Activated naive CD4-positive, alpha-beta T cell treated with anti-CD3 and anti-CD28 coated beads, Interleukin-2, amount 10 ng/mL, durations not matched to agents 7 days and 5 days (primary cell): ENCODE measurements at regions not wholly inside any gene's neighbourhood (a gene's known extent, or its start where the extent isn't known, plus 50 kb on each side); places are given as distances from the start of the nearest gene placed in this dataset.

Source experiments
- CTCF ChIA-PET: fragments of 350-600 bp; sonication (Branson Sonifier 250); formaldehyde crosslinking; loops from one replicate; lab custom pipeline; 2021; ENCODE audit warnings: antibody characterized with exemption; lab: Charles Lee
- DNase-seq: peaks from one replicate; pipeline ENCODE4 v3.0.0-alpha.2; 2020
- H3K27ac Mint-ChIP-seq: one replicate; pipeline ENCODE4 v1.8.0; 2021; ENCODE audit warnings: mild to moderate bottlenecking, moderate library complexity, mixed read lengths
- H3K27me3 Mint-ChIP-seq: one replicate; pipeline ENCODE4 v1.8.0; 2021; ENCODE audit warnings: mild to moderate bottlenecking, mixed read lengths
- H3K36me3 Mint-ChIP-seq: one replicate; pipeline ENCODE4 v1.8.0; 2021; ENCODE audit warnings: mixed read lengths
- H3K4me1 Mint-ChIP-seq: one replicate; pipeline ENCODE4 v1.8.0; 2021; ENCODE audit warnings: mixed read lengths
- H3K4me3 Mint-ChIP-seq: one replicate; pipeline ENCODE4 v1.8.0; 2021; ENCODE audit warnings: mild to moderate bottlenecking, moderate library complexity, mixed read lengths
- H3K9me3 Mint-ChIP-seq: one replicate; pipeline ENCODE4 v1.8.0; 2021; ENCODE audit warnings: mixed read lengths

DNA sequence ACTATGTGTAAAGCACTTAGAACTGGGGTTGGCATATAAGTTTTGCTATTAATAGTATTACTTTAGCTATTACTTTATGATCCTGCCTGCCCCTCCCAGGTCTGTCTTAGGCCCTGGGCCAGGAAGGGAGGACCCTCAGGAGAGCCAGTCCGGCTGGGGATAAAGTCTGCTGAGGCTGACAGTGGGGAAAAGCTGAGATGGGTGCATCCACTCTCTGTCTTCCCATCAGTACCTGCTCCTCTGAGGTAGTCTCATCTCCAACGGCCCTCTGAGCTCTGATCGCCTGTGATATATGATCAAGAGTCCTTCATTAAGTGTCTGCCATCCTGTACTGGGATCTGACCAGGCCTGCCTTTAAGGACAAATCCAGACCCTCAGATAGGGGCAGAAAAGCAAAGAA lies 156.5 kb upstream of the PJA1 start:
- Mint-ChIP-seq H3K9me3 (no peaks in the 10 kb centered on the region), H3K36me3 (no peaks in the 10 kb centered on the region), H3K27ac (no peak overlapping the region), H3K4me3 (no peak overlapping the region), H3K4me1 (no peaks in the 10 kb centered on the region), H3K27me3 (no peaks in the 10 kb centered on the region)
- DNase-seq, result no peak
- CTCF ChIA-PET, result no interaction called here

DNA sequence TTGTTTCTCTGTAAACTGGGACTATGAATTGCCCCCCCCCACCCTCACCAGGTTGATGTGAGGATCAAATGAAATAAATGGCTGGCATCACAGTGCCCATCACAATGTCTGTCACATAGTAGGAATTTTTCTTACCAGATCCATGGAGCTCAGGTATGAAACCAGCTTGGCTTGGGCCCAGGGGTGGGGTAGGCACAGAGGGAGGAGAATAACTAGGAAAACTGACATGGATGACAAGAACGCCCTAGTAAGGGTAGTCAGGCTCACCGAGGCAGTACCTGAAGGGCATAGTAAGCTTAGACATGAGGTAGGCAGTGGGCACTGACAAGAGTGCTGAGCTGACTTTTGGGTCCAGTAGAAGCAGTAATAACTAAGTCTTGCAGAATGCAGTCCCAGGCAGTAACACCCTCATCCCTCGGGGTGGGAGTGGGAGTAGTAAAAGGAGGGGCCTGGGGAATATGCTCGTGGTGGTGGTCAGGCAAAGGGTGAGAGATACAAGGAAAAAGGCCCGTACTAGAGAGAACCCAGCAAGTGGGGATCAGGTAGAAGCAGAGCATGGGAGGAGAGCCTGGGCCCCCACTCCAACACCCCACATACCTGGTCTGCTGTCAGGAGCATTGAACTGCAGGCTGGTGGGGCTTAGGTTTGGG lies 155.9 kb upstream of the PJA1 start:
- no peak overlapping the region for H3K4me3 Mint-ChIP-seq
- H3K27ac Mint-ChIP-seq, result no peak overlapping the region
- H3K4me1 Mint-ChIP-seq, result no peaks in the 10 kb centered on the region
- H3K27me3 Mint-ChIP-seq, result no peaks in the 10 kb centered on the region
- no peaks in the 10 kb centered on the region for H3K9me3 Mint-ChIP-seq
- H3K36me3 Mint-ChIP-seq, result no peaks in the 10 kb centered on the region
- CTCF ChIA-PET, result no interaction called here
- DNase-seq, result no peak

DNA sequence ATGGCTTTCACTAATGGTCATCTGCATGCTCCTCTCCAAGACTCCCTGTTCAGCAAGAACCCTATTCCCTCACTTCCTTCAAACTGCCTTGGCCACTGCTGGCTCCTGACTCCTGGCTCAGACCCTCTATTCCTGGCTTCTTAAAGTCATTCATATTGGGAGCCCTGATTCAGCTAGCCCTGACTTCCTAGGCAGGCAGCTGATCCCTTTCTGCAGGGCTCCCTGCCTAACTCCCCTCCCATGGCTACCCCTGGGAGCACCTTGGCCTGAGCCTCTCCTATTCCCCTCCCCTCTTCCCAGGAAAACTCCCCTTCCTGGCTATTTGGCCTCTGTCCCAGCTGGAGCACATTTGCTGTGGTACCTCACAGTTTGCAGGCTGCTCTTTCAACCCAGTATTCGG lies 154.9 kb upstream of the PJA1 start:
- H3K4me3 Mint-ChIP-seq, result no peak overlapping the region
- no peaks in the 10 kb centered on the region for H3K9me3 Mint-ChIP-seq
- no peak overlapping the region for H3K27ac Mint-ChIP-seq
- H3K36me3 Mint-ChIP-seq, result no peaks in the 10 kb centered on the region
- no peaks in the 10 kb centered on the region for H3K27me3 Mint-ChIP-seq
- CTCF ChIA-PET, result no interaction called here
- no peak for DNase-seq
- H3K4me1 Mint-ChIP-seq, result no peaks in the 10 kb centered on the region

DNA sequence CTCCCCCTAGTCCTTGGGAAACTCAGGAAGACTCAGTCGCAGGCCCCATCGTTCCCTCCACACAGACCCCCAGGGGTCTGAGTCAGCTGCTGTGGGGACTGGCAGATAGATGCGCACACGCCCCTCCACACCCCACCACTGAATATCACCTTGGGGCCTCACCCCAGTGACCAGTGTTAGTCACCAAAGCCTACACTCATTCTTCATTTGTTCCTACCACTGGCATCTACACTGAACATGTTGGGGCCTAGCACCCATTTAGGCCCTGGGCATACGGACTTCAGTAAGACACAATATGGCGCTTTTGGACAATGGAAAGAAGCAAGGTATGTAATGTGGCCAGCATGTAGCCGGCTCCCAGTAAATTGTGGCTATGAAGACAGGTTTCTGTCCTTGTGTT lies 154.1 kb upstream of the PJA1 start:
- no peak for DNase-seq
- CTCF ChIA-PET, result no interaction called here
- H3K9me3 Mint-ChIP-seq, result no peaks in the 10 kb centered on the region
- no peaks in the 10 kb centered on the region for H3K27me3 Mint-ChIP-seq
- H3K36me3 Mint-ChIP-seq, result no peaks in the 10 kb centered on the region
- no peaks in the 10 kb centered on the region for H3K4me1 Mint-ChIP-seq
- no peak overlapping the region for H3K27ac Mint-ChIP-seq
- no peak overlapping the region for H3K4me3 Mint-ChIP-seq

DNA sequence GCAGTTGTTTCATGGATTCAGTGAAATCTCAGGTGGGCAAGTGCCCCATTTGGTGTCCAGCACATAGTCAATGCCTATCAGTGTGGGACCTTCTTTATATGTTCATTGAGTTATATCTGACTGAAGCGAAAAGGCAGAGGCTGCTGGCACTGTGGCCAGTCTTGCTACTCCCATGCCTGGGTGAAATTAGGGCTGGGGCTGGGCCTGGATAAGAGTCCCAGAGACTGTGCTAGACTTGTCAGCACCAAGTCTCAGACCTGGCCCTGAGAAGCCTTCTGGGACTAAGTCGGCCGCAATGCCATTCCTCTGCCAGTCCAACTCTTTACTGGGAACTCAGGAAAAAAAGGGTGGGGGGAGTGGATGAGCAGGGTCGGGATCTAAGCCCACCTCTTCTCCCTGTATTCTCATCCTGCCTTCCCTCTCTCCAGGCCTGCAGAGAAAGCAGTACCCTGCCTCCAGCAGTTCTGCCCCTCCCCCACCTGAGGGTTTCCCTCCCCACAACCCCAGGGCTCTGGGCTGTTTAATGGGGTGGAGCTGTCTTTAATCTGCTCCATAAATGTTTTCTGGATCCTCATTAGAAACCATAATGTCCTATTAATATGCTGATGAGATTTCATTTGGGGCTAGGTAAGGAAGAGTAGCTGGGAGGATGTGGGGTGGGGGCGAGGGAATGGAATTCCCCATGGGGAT lies 153.5 kb upstream of the PJA1 start:
- CTCF ChIA-PET, result no interaction called here
- Mint-ChIP-seq H3K36me3 (no peaks in the 10 kb centered on the region), H3K4me3 (no peak overlapping the region), H3K9me3 (no peaks in the 10 kb centered on the region), H3K4me1 (no peaks in the 10 kb centered on the region), H3K27me3 (no peaks in the 10 kb centered on the region), H3K27ac (no peak overlapping the region)
- DNase-seq, result no peak

DNA sequence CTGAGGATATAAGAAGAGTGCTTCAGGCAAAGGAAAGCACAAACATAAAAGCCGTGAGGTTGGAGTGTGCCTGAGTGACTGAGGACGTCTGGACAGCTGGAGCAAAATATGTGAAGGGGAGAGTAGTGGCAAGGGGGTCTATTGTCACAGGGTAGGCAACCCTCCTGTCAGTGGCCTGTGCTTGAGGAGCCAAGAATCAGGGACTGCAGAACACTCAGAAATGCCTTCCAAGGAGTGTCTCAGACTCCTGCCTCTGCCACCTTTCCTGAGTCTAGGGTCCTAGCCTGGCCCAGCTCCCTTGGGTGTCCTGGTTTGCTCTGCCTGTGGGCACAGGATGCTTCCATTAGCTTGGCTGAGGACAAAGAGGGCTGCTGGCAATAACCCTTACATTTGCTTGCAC lies 152.5 kb upstream of the PJA1 start:
- Mint-ChIP-seq H3K4me1 (no peaks in the 10 kb centered on the region), H3K9me3 (no peaks in the 10 kb centered on the region), H3K4me3 (no peak overlapping the region), H3K27me3 (no peaks in the 10 kb centered on the region), H3K36me3 (no peaks in the 10 kb centered on the region), H3K27ac (no peak overlapping the region)
- CTCF ChIA-PET, result no interaction called here
- no peak for DNase-seq

DNA sequence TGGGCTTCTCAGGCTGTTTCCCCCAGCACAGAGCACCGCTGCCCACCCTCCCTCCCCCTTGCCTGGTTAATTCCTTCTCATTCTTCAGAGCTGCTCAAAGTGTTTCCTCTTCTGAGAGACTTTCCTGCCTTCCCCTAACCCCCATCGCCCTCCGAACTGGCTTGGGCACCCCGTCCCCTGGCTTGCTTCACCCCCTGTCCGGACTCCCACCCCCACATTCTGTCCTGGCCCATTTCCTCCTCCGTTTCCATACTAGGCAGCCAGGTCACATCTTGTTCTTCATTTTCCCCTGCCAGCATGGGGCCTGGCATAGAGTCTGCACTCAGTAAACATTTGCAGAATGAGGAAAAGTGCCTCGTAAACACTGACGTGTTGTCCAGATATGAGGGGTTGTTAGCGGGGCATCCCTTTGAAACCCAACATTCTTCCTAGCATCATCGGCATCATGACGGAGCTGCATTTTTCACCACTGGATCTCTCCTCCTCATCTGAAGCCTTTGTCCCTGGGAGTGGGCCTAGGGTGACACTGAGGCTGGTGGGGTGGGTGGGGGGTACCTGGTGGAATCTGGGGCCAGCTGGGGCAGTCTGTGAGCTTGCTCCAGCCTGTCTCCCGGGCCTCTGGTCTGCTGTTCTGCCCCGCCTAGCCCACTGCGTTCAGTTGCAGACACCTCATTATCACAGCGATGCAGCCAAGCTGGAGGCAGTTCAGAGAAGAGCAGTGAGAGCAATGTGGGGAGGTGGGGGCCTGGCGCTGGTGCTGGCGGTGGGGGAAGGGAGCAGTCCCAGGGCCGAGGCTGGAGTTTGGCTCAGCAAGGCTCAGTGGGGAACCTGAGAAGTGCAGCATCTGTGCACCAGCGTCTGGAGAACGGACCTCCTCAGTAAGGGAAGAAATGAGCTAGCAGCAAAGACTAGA lies 149.4 kb upstream of the PJA1 start:
- H3K27me3 Mint-ChIP-seq, result no peaks in the 10 kb centered on the region
- no peak for DNase-seq
- no peaks in the 10 kb centered on the region for H3K36me3 Mint-ChIP-seq
- CTCF ChIA-PET, result no interaction called here
- H3K4me3 Mint-ChIP-seq, result no peak overlapping the region
- H3K9me3 Mint-ChIP-seq, result no peaks in the 10 kb centered on the region
- H3K27ac Mint-ChIP-seq, result no peak overlapping the region
- H3K4me1 Mint-ChIP-seq, result no peaks in the 10 kb centered on the region

DNA sequence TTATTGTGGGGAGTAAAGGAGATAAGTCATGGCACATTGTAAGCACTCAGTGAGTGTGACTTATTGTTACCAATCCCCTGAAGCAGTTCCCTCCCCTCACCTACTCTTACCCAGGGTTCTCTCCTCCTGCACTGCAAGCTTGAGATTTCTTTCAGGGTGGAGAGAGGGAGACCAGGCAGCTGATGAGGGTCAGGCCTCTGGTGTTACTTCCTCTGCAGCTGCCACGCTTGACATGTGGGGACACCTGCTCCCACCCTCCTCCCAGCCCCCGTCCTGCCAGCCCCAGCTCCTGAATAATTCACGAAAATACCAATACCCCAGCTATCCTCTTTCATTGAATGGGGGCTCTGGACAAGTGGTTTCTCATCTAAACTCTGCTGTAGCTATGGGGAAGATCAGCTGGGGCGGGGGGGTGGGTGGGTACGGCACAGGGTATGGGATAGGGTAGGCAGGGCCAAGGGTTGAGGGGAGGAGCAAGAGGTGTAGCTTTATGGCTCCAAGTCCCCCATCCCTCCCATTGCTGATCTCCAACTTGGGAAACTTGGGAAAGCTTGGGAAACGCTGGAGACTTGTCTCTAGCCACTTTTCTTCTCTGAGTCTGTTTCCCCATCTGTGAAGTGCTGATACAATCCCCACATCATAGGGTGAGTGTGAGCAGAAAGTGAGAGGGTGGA lies 148.5 kb upstream of the PJA1 start:
- Mint-ChIP-seq H3K4me1 (no peaks in the 10 kb centered on the region), H3K4me3 (no peak overlapping the region), H3K9me3 (no peaks in the 10 kb centered on the region), H3K27me3 (no peaks in the 10 kb centered on the region), H3K36me3 (no peaks in the 10 kb centered on the region), H3K27ac (no peak overlapping the region)
- CTCF ChIA-PET, result no interaction called here
- no peak for DNase-seq

DNA sequence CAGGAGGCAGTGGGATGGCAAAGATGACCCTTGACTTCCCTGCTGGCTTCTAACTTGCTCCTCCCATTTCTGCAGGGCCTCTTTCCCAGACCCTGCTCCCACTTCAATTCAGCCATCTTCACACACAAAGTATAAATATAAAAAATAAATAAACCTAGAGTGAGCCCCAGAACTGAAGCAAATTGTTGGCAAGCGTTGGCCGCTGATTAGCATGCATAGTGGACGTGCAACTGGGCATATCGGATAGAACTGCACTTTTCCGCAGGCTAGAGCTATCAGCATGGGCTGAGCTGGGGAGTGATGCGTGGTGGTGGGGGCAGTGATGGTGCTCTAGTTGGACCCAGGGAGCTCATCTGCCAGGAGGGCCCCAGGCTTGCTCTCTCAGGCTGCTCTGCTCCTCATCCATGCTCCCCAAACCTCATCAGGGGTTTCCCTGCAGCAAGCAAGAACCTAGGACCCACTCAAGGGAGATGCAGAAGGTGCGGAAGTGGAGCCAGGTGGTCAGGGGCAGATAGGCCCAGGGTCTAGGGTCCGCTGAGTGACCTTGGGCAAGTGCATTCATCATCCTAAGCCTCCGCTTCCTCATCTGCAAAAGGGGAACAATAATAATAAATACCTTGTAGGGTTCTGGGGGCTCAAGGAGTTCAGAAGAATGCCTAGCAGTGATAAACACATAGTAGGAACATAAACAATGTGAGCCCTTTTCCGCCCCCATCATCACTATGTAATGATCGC lies 146.8 kb upstream of the PJA1 start:
- Mint-ChIP-seq H3K9me3 (no peaks in the 10 kb centered on the region), H3K27ac (no peak overlapping the region), H3K4me3 (no peak overlapping the region), H3K27me3 (no peaks in the 10 kb centered on the region), H3K4me1 (no peaks in the 10 kb centered on the region), H3K36me3 (no peaks in the 10 kb centered on the region)
- CTCF ChIA-PET, result no interaction called here
- DNase-seq, result no peak

DNA sequence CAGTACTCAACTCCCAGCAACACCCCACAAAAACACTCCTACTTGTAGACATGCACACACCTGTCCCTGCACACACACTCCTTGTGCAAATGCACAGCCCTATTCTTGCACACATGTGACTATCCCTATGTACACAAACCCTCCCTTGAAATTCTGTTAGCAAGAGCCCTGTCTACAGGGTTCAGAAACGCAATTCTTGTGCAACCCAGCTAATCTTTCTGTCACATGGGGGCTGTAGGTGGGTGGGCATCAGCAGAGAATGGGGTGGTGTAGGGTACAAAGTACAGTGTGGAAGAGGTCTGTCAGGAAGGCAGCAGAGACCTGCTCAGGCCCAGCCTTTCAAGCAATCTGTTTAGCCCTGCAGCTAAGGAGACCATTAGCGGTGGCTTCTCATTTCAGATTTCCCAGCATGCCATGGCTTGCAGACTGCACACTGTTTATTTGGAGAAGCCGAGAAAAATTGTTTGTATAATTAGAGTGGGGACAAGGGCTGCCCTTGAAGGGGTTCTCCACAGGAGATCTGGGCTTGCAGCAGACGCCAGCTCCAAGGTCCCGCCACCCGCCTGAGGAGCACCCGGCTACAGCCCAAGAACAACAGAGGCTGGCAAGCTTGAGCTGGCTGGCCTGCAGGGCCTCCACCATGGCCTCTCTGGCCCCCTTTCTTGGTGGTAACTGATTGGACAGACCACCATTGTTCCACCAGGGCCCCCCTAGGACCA lies 144.0 kb upstream of the PJA1 start:
- peaks cover 17% of the 10 kb centered on the region for H3K27me3 Mint-ChIP-seq
- no peak overlapping the region for H3K27ac Mint-ChIP-seq
- H3K4me3 Mint-ChIP-seq, result no peak overlapping the region
- H3K4me1 Mint-ChIP-seq, result no peaks in the 10 kb centered on the region
- CTCF ChIA-PET, result no interaction called here
- no peak for DNase-seq
- no peaks in the 10 kb centered on the region for H3K9me3 Mint-ChIP-seq
- H3K36me3 Mint-ChIP-seq, result no peaks in the 10 kb centered on the region

DNA sequence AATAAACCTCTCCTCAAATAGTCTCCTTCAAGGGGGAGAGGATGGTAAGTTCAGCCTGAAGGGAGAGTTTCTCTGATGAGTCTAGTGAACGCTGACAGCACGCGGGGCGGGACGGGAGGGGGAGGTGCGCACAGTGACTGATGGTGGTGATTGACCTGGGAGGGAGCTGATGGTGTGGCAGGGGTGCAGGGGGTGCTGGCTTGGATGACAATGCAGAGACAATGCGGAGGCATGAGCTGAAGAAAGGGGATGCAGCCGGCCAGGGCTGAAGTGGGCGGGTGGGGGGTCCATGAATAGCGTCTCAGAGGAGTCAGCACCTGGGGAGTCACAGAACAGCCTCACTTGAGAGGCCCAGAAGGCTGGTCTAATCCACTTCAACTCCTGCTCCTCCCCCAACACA lies 142.5 kb upstream of the PJA1 start:
- no peak for DNase-seq
- Mint-ChIP-seq H3K27ac (no peak overlapping the region), H3K4me3 (no peak overlapping the region), H3K9me3 (no peaks in the 10 kb centered on the region), H3K27me3 (peaks cover 21% of the 10 kb centered on the region), H3K36me3 (no peaks in the 10 kb centered on the region), H3K4me1 (no peaks in the 10 kb centered on the region)
- CTCF ChIA-PET, result no interaction called here

DNA sequence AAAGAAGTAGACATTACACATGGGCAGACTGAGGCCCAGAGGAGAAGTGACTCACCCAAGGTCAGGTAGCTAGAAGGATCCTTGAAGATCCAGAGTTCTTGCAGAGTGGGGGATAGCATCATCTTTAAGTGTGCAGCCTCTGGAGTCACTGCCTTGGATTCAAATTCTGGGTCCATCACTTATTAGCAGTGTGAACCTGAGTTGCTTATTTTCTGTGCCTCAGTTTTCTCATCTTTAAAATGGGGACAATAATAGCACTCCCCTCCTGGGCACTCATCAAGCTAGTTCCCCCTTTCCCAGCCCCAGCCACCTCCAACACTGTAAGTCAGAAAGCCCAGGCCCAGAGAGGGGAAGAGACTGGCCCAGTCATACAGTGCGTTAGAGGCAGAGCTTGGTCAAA lies 141.8 kb upstream of the PJA1 start:
- Mint-ChIP-seq H3K4me3 (no peak overlapping the region), H3K36me3 (no peaks in the 10 kb centered on the region), H3K4me1 (no peaks in the 10 kb centered on the region), H3K9me3 (no peaks in the 10 kb centered on the region), H3K27me3 (peaks cover 21% of the 10 kb centered on the region), H3K27ac (no peak overlapping the region)
- DNase-seq, result no peak
- CTCF ChIA-PET, result no interaction called here

DNA sequence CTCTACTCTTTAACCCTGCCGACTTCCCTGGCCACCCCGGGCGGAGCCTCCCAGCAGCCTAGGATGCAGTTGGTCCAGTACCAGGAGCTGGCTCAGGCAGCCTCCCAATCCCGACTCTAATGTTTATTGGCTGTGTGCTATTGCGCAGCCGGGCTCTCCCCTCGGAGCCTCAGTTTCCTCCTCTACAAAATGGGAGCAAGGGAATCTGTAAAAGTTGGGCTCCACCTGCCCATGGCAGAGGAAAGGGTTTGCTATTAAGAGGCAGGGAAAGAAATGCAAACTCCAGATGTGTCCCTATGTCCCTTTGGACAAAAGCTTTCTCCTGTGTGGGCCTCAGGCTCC lies 140.8 kb upstream of the PJA1 start:
- Mint-ChIP-seq H3K27me3 (peaks cover 21% of the 10 kb centered on the region), H3K4me3 (no peak overlapping the region), H3K4me1 (no peaks in the 10 kb centered on the region), H3K36me3 (no peaks in the 10 kb centered on the region), H3K9me3 (no peaks in the 10 kb centered on the region), H3K27ac (no peak overlapping the region)
- CTCF ChIA-PET, result no interaction called here
- DNase-seq, result no peak
